A673 (cell line): ENCODE measurements at regions not wholly inside any gene's neighbourhood (a gene's known extent, or its start where the extent isn't known, plus 50 kb on each side); places are given as distances from the start of the nearest gene placed in this dataset.

ENCODE experiments used
- BruUV-seq: library from RNA; stranded (reverse); fragments of 400-500 nt; replicated peaks from 2 replicates; lab custom pipeline; 2021; lab: Mats Ljungman, UMichigan
- CTCF ChIA-PET: fragments of 300-600 bp; sonication (Branson Sonifier 250); formaldehyde crosslinking; loops from one replicate; lab custom pipeline; 2022; ENCODE audit warnings: antibody characterized with exemption; lab: Charles Lee
- POLR2A ChIA-PET: fragments of 300-600 bp; sonication (Branson Sonifier 250); formaldehyde crosslinking; loops from one replicate; lab custom pipeline; 2022; ENCODE audit warnings: antibody characterized with exemption; ENCODE audit not compliant: low non-redundant PET; lab: Charles Lee
- DNase-seq: peaks from one replicate; pipeline ENCODE4 v3.0.0-alpha.2; 2015; ENCODE audit warnings: low spot score
- H3K27ac ChIP-seq: fragments of 200-600 bp; sonication (generic); 2 replicates; pipeline ENCODE4 v1.5.1; 2016; ENCODE audit warnings: mixed run types, low read depth, mild to moderate bottlenecking, mixed read lengths, antibody characterized with exemption, low read length; ENCODE audit not compliant: poor library complexity, severe bottlenecking
- H3K27me3 ChIP-seq: fragments of 200-600 bp; sonication (generic); replicated peaks from 2 replicates; pipeline ENCODE4 v1.6.1; 2017; ENCODE audit warnings: mixed run types, low read depth, mild to moderate bottlenecking, mixed read lengths, antibody characterized with exemption, low read length; ENCODE audit not compliant: insufficient read depth, poor library complexity
- H3K36me3 ChIP-seq: fragments of 200-600 bp; sonication (generic); 2 replicates; pipeline ENCODE4 v1.6.1; 2016; ENCODE audit warnings: mixed run types, mild to moderate bottlenecking, mixed read lengths, antibody characterized with exemption, low read length; ENCODE audit not compliant: insufficient read depth, poor library complexity, severe bottlenecking
- H3K4me1 ChIP-seq: fragments of 200-600 bp; sonication (generic); 2 replicates; pipeline ENCODE4 v1.6.1; 2017; ENCODE audit warnings: mixed run types, mild to moderate bottlenecking, mixed read lengths, antibody characterized with exemption, low read length; ENCODE audit not compliant: insufficient read depth, poor library complexity, severe bottlenecking
- H3K4me3 ChIP-seq: fragments of 200-600 bp; sonication (generic); 2 replicates; pipeline ENCODE4 v1.5.1; 2016; ENCODE audit warnings: low read depth, mixed run types, mild to moderate bottlenecking, mixed read lengths, low read length; ENCODE audit not compliant: poor library complexity, severe bottlenecking
- H3K9me3 ChIP-seq: fragments of 200-600 bp; sonication (generic); 2 replicates; pipeline ENCODE4 v1.6.1; 2016; ENCODE audit warnings: mixed run types, low read depth, mild to moderate bottlenecking, mixed read lengths, antibody characterized with exemption, low read length; ENCODE audit not compliant: poor library complexity, severe bottlenecking
- EZH2 ChIP-seq: fragments of 200-600 bp; sonication (generic); IDR thresholded peaks from 2 replicates; pipeline ENCODE4 v1.6.1; 2017; ENCODE audit warnings: borderline replicate concordance, low read depth, mild to moderate bottlenecking, mixed read lengths, antibody characterized with exemption, low read length; ENCODE audit not compliant: poor library complexity, severe bottlenecking
- intact Hi-C: fragments of 100-400 bp; cut with micrococcal nuclease; formaldehyde crosslinking; loops from one replicate; pipeline ENCODE4 v1.10.0; 2022; ENCODE audit not compliant: unreplicated experiment
- TF ChIP-seq, protein P1 (sequence below): fragments of 300-800, 200-600 bp; sonication (generic); conservative IDR thresholded peaks from 2 replicates; pipeline ENCODE4 v1.5.1; 2017; ENCODE audit warnings: low read depth, mild to moderate bottlenecking, antibody characterized with exemption, low read length, moderate library complexity, mixed read lengths

DNA sequence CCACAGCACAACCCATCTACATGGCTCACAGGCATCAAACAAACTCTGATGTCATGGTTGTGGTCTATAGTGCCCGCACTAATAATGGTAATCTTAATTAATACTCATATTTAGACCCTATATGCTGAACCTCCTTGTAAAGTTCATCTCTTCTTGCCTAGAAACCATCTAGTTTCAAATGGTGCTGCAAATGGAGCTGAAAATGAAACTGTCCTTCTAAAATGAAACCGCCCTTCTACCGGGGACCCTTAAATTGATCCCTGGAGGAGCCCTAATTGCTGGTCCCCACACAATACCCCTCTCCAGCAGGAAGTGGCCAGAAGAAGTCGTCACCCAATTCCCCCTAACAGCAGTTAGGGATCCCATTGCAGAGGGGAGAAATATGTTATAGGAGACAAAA lies 612.6 kb downstream of the MRPL39 start:
- POLR2A ChIA-PET, result no interaction called here
- DNase-seq, result no peak
- H3K27ac ChIP-seq, result no peak overlapping the region
- intact Hi-C loops, result no loop called here
- H3K4me3 ChIP-seq, result no peak overlapping the region
- BruUV-seq, result no TSS peak
- peaks cover 2% of the 10 kb centered on the region for H3K9me3 ChIP-seq
- CTCF ChIA-PET, result no interaction called here
- H3K27me3 ChIP-seq, result no peaks in the 10 kb centered on the region
- no peaks in the 10 kb centered on the region for H3K4me1 ChIP-seq
- TF ChIP-seq EZH2, result no peak
- no peaks in the 10 kb centered on the region for H3K36me3 ChIP-seq

DNA sequence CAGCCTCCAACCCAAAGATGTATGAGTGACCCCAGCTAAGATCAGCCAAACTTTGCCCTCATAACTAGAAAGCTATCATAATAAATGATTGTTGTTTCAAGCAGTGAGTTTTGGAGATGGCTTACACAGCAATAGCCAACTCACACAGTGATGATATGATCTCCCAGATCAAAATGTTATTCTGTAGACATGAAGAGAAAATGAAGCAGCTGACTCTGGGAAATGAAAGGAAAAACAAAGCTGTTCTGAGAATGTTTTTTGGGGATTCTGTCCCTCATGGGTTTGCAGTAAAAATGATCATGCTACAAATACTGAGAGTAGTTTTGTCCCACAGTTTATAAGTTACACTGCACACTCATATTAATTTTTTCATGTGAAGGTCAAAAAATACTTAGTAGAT lies 617.8 kb downstream of the MRPL39 start:
- Histone ChIP-seq H3K9me3 (peaks cover 4% of the 10 kb centered on the region), H3K27ac (no peak overlapping the region), H3K36me3 (no peaks in the 10 kb centered on the region), H3K4me3 (no peak overlapping the region), H3K27me3 (no peaks in the 10 kb centered on the region), H3K4me1 (no peaks in the 10 kb centered on the region)
- no TSS peak for BruUV-seq
- DNase-seq, result no peak
- POLR2A ChIA-PET, result no interaction called here
- CTCF ChIA-PET, result no interaction called here
- intact Hi-C loops, result no loop called here
- TF ChIP-seq, protein P1, sequence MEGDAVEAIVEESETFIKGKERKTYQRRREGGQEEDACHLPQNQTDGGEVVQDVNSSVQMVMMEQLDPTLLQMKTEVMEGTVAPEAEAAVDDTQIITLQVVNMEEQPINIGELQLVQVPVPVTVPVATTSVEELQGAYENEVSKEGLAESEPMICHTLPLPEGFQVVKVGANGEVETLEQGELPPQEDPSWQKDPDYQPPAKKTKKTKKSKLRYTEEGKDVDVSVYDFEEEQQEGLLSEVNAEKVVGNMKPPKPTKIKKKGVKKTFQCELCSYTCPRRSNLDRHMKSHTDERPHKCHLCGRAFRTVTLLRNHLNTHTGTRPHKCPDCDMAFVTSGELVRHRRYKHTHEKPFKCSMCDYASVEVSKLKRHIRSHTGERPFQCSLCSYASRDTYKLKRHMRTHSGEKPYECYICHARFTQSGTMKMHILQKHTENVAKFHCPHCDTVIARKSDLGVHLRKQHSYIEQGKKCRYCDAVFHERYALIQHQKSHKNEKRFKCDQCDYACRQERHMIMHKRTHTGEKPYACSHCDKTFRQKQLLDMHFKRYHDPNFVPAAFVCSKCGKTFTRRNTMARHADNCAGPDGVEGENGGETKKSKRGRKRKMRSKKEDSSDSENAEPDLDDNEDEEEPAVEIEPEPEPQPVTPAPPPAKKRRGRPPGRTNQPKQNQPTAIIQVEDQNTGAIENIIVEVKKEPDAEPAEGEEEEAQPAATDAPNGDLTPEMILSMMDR, result no peak
- no peak for TF ChIP-seq EZH2

DNA sequence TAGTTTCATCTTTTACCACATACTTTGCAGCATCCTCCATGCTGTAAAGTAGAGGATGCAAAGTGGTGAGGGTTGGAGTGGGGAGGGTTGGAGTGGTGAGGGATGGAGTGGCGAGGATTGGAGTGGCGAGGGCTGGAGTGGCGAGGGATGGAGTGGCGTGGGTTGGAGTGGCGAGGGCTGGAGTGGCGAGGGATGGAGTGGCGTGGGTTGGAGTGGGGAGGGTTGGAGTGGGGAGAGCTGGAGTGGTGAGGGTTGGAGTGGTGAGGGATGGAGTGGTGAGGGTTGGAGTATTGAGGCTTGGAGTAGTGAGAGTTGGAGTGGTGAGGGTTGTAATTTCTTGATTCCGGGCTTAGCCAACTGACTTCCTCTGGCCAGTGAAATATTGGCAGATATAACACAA lies 618.3 kb downstream of the MRPL39 start:
- TF ChIP-seq, protein P1, result no peak
- H3K4me3 ChIP-seq, result no peak overlapping the region
- peaks cover 4% of the 10 kb centered on the region for H3K9me3 ChIP-seq
- DNase-seq, result no peak
- ChIA-PET CTCF (no interaction called here), POLR2A (no interaction called here)
- no peaks in the 10 kb centered on the region for H3K27me3 ChIP-seq
- no peak overlapping the region for H3K27ac ChIP-seq
- no peaks in the 10 kb centered on the region for H3K4me1 ChIP-seq
- intact Hi-C loops, result no loop called here
- BruUV-seq, result no TSS peak
- H3K36me3 ChIP-seq, result no peaks in the 10 kb centered on the region

DNA sequence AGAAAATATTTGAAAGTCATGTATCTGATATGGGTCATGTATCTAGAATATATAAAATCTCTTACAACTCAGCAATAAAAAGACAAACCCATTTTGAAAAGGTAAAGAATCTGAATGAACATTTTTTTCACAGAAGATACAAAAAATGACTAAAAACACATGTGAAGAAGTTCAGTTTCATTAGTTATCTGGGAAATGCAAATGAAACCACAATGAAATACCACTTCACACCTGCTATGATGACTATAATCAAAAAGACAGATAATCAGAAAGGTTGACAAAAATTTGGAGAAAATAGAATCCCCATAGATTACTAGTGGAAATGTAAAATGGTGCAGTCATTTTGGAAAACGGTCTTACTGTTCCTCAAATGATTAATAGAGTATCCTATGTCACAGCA lies 631.0 kb downstream of the MRPL39 start:
- Histone ChIP-seq H3K27me3 (no peaks in the 10 kb centered on the region), H3K4me1 (no peaks in the 10 kb centered on the region), H3K9me3 (peaks cover 17% of the 10 kb centered on the region), H3K27ac (no peak overlapping the region), H3K4me3 (no peak overlapping the region), H3K36me3 (no peaks in the 10 kb centered on the region)
- BruUV-seq, result no TSS peak
- POLR2A ChIA-PET, result no interaction called here
- no peak for DNase-seq
- no peak for TF ChIP-seq EZH2
- TF ChIP-seq, protein P1, result no peak
- CTCF ChIA-PET, result no interaction called here
- intact Hi-C loops, result no loop called here
